ENCODE measurements at regions not wholly inside any gene's neighbourhood (a gene's known extent, or its start where the extent isn't known, plus 50 kb on each side); places are given as distances from the start of the nearest gene placed in this dataset.
A peak's percentile ranks its signal among the peaks of the same experiment; 100 is the strongest.

GRCh38 chr10:121290674-121291073 is 307.6 kb downstream of the FGFR2 start:
- DNase-seq (ENCODE audit: low read depth in 4 of 4, low spot score in 3 of 4), result no peak

GRCh38 chr10:121291376-121291775 is 306.9 kb downstream of the FGFR2 start:
- no peak for DNase-seq (ENCODE audit: low read depth in 4 of 4, low spot score in 3 of 4)

- DNase-seq (ENCODE audit: low read depth in 4 of 4, low spot score in 3 of 4), result no peak
Measured at GRCh38 chr10:121291823-121292222, 306.4 kb downstream of the FGFR2 start.

- no peak for DNase-seq (ENCODE audit: low read depth in 4 of 4, low spot score in 3 of 4)
Measured at GRCh38 chr10:121292321-121292720, 305.9 kb downstream of the FGFR2 start.

GRCh38 chr10:121293110-121293509 is 305.1 kb downstream of the FGFR2 start:
- DNase-seq (ENCODE audit: low read depth in 4 of 4, low spot score in 3 of 4), result no peak

- DNase-seq (ENCODE audit: low read depth in 4 of 4, low spot score in 3 of 4), result no peak
Measured at GRCh38 chr10:121294630-121295029, 303.6 kb downstream of the FGFR2 start.

DNA sequence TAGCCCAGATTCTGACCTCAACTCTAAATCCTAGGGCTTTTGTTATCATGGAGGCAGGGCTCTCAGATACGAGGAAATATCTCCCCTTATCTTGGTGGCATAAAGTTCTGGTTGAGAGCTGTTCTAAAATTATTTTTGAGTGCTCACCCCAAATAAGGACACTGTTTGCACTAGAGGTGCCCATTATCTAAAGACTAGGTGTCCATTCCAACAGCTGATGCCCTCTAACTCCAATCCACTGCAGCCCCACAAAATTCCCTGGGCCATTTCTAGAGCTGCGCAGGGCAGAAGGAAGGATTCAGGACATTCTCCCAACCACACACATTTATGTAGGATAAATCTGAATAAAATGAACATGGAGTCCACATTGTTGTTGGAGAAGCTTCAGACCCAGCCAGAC is 301.9 kb downstream of the FGFR2 start:
- no peak for DNase-seq (ENCODE audit: low read depth in 4 of 4, low spot score in 3 of 4)

DNA sequence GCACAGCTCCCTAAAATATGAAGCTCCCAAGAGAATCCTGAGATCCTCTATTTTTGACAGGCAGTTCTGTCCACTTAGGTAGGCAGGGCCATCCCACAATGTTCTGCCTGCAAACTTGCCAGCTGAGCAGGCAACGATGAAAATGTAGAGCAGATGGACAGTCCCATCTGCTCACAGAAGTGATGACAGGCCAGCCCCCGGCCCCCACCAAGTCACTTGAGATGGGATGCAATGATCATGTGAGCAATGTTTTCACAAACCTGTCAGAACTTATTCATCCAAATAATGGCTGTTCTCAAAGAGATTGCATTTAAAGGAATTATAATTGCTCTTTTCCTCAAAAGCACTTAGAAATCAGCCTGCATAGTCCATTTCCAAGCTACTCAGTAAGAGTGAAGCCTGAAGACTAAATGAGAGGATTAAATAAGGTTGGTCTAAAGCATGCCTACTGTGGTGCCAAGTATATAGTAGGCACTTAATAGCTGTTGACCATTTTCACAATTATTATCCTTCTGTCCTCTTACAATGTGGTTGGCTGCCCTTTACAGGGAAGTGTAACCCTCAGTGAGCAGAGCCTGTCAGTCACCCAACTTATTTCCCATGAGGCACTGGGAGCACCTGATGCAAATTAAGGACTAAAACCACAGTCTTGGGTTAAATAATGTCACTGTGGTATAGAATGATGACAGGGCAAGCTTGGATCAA is 301.2 kb downstream of the FGFR2 start:
- DNase-seq (ENCODE audit: low read depth in 4 of 4, low spot score in 3 of 4), result no peak

DNA sequence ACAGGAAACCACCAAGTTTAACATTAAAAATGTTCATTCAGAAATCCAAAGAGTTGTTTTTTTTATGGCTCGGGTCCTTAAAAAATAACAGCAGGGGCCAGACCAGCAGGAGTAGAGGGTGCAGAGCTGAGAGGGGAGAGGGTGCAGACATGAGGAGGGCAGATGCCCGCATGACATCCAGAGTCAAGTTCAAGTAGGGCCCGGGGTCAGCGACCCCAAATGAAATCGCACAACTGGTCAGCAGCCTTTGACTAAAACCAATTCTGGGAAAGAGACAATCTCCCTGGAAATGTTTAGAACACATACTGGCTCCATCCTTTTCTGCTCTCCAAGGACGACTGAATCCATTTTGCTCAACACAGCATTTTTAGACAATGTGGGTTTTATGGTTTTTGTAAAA is 297.5 kb downstream of the FGFR2 start:
- DNase-seq (ENCODE audit: low read depth in 4 of 4, low spot score in 3 of 4), result no peak

- no peak for DNase-seq (ENCODE audit: low read depth in 4 of 4, low spot score in 3 of 4)
Measured at GRCh38 chr10:121302541-121303180, 295.6 kb downstream of the FGFR2 start.

DNA sequence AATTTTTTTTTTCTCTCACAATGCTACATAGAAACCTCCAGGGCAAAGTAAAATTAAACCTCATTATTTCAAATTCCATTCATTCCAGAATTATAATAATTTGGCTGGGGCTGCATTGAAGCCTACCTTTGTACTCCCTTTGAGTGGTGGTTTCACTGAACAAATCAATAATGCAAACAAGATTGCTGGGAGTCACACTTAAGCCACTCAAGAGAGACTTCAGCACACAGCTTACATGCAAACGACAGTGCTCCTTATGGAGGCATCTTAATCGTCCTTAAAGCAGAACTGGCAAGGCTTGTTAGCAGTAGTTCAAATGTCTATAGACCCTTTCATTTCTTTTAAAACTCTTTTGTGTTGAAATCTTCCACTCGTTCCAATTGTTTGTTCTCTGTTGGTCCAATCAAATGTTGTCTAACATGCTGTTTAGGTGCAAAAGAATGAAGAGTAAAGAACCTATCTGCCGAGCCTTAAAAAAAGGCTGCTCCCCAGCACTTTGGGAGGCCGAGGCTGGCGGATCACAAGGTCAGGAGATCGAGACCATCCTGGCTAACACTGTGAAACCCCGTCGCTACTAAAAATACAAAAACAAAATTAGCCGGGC is 294.9 kb downstream of the FGFR2 start:
- DNase-seq (ENCODE audit: low read depth in 4 of 4, low spot score in 3 of 4), result no peak

GRCh38 chr10:121305066-121305465 is 293.2 kb downstream of the FGFR2 start:
- DNase-seq (ENCODE audit: low read depth in 4 of 4, low spot score in 3 of 4), result no peak

DNA sequence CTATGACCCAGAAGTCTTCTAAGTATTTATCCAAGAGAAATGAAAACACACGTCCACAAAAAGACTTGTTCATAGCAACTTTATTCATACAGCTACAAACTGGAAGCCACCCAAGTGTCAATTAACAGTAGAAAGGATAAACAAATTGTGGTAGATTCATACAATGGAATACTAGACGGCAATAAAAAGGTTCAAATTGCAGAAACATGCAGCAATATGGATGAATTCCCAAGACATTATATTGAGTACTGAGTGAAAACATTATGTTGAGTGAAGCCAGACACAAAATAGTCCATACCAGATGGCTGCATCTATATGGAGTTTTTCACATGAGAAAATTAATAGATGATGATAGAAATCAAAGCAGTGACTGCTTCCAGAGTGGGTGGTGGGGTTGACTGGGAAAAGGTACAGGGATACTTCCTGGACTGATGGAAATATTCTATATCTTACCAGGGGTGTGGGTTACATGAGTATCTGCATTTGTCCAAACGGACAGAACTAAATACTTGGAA is 292.0 kb downstream of the FGFR2 start:
- no peak for DNase-seq (ENCODE audit: low read depth in 4 of 4, low spot score in 3 of 4)

DNA sequence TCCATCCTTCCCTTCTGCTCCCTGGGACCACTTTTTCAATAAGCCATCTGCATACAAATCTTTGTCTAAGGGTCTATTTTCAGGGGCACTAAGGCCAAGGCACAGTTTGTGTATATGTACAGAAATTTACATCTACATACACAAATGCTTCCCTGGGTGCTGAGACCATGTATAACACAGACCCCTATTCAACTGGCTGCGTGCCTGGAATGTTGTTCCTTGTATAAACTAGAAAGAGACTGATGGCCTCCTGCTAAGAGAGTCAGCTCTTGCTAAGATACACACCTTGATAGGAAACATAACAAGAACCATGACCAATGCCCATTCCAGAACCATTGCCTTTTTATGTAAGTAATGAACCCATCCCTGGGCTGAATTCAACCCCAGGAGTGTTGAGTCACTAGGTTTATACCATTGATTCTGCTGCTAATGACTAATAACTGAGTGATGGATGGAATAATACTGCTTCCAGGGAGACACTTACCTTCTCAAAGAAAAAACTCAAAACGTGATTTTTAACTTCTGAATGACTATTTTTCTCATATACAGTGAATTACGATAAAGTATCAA is 290.7 kb downstream of the FGFR2 start:
- DNase-seq (ENCODE audit: low read depth in 4 of 4, low spot score in 3 of 4), result no peak

GRCh38 chr10:121308020-121308419 is 290.2 kb downstream of the FGFR2 start:
- no peak for DNase-seq (ENCODE audit: low read depth in 4 of 4, low spot score in 3 of 4)

- no peak for DNase-seq (ENCODE audit: low read depth in 4 of 4, low spot score in 3 of 4)
Measured at GRCh38 chr10:121309164-121309563, 289.1 kb downstream of the FGFR2 start.

- DNase-seq (ENCODE audit: low read depth in 4 of 4, low spot score in 3 of 4), result peak in 2 of 4 donors; percentile 39 to 58
Measured at GRCh38 chr10:121310151-121310711, 288.0 kb downstream of the FGFR2 start.

DNA sequence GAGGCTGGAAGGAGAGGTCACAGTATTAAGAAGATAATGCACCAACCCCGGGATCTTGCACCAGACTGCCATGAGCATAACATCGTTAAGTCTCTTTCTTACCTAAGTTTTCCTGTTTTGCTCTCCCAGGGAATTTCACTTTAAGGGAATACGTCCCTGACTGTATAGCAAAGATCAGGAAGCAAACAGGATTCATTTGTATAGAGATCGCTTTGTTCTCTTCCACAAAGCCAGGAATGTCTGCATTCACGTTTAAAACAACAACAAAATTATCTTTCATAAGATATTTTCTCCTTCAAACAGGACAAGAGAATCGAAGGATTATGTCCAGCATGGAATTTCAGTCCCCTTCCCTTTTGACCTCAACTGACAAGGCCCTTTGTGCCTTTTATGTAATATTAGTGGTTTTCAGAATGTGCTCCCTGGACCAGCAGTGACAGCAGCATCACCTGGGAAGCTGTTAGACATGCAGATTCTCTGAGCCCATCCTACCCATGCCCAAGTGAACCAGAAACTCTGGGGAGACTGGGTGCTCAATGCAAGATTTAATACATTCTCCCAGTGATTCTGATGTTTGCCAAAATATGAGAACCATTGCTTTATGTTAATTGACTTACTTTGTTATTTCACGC is 286.3 kb downstream of the FGFR2 start:
- DNase-seq (ENCODE audit: low read depth in 4 of 4, low spot score in 3 of 4), result no peak

GRCh38 chr10:121312587-121312986 is 285.7 kb downstream of the FGFR2 start:
- no peak for DNase-seq (ENCODE audit: low read depth in 4 of 4, low spot score in 3 of 4)

DNA sequence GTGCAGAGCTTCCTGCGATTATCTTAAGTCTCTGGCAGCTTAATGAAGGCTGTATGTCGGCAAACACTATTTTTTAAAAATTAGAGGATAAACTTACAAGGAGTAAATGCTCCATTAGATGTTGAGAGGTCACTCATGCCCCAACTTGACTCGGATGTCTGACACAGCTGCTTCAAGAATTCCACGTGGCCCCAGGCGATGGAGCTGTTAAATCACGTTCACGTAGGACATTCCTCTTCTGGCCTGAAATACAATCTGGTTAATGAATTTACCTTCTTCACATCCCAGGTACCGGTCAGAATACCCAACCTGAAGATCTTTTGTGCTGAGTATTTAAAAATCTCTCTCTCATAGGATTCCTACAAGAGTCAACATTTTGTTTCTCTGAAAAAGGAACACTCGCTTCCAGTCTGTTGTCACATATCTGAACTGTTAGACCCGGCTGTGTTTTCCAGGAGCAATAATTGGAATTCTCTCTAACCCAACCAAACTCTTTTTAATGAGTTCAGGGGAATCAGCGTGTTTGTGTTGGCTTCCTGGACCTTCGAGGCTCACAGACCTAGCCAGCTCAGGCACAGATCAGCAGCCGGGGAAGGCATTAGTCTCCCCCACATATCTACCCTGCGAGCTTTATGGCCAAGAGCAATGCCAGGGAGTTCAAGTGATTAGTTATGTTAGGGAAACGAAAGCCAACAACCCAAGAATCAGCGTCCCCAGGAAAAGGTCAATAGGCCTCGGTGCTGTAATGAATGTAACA is 284.9 kb downstream of the FGFR2 start:
- DNase-seq (ENCODE audit: low read depth in 4 of 4, low spot score in 3 of 4), result peak in 2 of 4 donors; percentile 28 to 33
